GM19023 (cell line): ENCODE measurements at regions not wholly inside any gene's neighbourhood (a gene's known extent, or its start where the extent isn't known, plus 50 kb on each side); places are given as distances from the start of the nearest gene placed in this dataset.

Source experiments
- ATAC-seq: cut with Tn5 transposase; IDR thresholded peaks from one replicate; pipeline ENCODE4 v1.9.1; 2021; ENCODE audit warnings: mild to moderate bottlenecking, moderate library complexity; ENCODE audit not compliant: unreplicated experiment

GRCh38 chr18:65548316-65548715 lies 202.5 kb upstream of the CDH7 start:
- ATAC-seq, result no peak

- ATAC-seq, result no peak
Measured at GRCh38 chr18:65547046-65547445, 203.8 kb upstream of the CDH7 start.

- ATAC-seq, result no peak
Measured at GRCh38 chr18:65544701-65545100, 206.1 kb upstream of the CDH7 start.

- no peak for ATAC-seq
Measured at GRCh38 chr18:65527879-65528633, 222.8 kb upstream of the CDH7 start.

GRCh38 chr18:65526099-65526498 lies 224.7 kb upstream of the CDH7 start:
- ATAC-seq, result no peak

GRCh38 chr18:65523461-65523860 lies 227.4 kb upstream of the CDH7 start:
- ATAC-seq, result no peak

GRCh38 chr18:65522907-65523306 lies 227.9 kb upstream of the CDH7 start:
- ATAC-seq, result no peak

GRCh38 chr18:65516209-65516608 lies 234.6 kb upstream of the CDH7 start:
- ATAC-seq, result no peak

- no peak for ATAC-seq
Measured at GRCh38 chr18:65498605-65499004, 252.2 kb upstream of the CDH7 start.

GRCh38 chr18:65487569-65487968 lies 263.2 kb upstream of the CDH7 start:
- no peak for ATAC-seq

GRCh38 chr18:65477455-65477854 lies 273.4 kb upstream of the CDH7 start:
- no peak for ATAC-seq

GRCh38 chr18:65468881-65469280 lies 281.9 kb upstream of the CDH7 start:
- ATAC-seq, result no peak

GRCh38 chr18:65464361-65464760 lies 286.5 kb upstream of the CDH7 start:
- ATAC-seq, result no peak

- no peak for ATAC-seq
Measured at GRCh38 chr18:65459741-65460140, 291.1 kb upstream of the CDH7 start.

GRCh38 chr18:65458871-65459270 lies 291.9 kb upstream of the CDH7 start:
- no peak for ATAC-seq

GRCh38 chr18:65439188-65439587 lies 311.6 kb upstream of the CDH7 start:
- no peak for ATAC-seq

GRCh38 chr18:65436430-65436829 lies 314.4 kb upstream of the CDH7 start:
- no peak for ATAC-seq

GRCh38 chr18:65435534-65435933 lies 315.3 kb upstream of the CDH7 start:
- ATAC-seq, result no peak

GRCh38 chr18:65429601-65430000 lies 321.2 kb upstream of the CDH7 start:
- ATAC-seq, result no peak

- ATAC-seq, result no peak
Measured at GRCh38 chr18:65425366-65425765, 325.4 kb upstream of the CDH7 start.

- ATAC-seq, result no peak
Measured at GRCh38 chr18:65423776-65424175, 327.0 kb upstream of the CDH7 start.

- no peak for ATAC-seq
Measured at GRCh38 chr18:65422544-65423136, 328.2 kb upstream of the CDH7 start.

- ATAC-seq, result no peak
Measured at GRCh38 chr18:65415098-65415497, 335.7 kb upstream of the CDH7 start.
